Epidermal melanocyte (primary cell): ENCODE measurements at regions not wholly inside any gene's neighbourhood (a gene's known extent, or its start where the extent isn't known, plus 50 kb on each side); places are given as distances from the start of the nearest gene placed in this dataset.

ENCODE experiments used
- DNase-seq: peaks from one replicate; pipeline ENCODE4 v3.0.0; 2011; ENCODE audit warnings: low spot score; ENCODE audit not compliant: insufficient read length

DNA sequence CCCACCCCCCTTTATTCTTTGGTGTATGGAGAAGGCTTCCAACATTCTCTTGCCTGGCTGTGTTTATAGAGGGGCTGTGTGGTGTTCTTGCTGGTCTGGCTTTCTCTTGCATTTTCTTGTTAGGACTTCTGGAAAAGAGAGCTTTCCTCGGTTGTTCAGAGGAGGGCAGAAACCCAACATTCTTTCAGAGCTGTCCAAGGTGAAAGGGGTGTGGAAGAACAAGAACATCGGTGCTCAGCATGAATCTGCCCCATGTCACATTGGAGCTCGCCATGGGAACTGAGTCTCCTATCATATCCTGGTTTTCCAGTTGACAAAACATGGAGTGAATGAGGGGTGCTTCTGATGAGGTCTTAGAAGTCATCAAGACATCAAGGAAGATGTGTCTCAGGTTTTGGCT is 281.8 kb downstream of the RNF144B start:
- no peak for DNase-seq

DNA sequence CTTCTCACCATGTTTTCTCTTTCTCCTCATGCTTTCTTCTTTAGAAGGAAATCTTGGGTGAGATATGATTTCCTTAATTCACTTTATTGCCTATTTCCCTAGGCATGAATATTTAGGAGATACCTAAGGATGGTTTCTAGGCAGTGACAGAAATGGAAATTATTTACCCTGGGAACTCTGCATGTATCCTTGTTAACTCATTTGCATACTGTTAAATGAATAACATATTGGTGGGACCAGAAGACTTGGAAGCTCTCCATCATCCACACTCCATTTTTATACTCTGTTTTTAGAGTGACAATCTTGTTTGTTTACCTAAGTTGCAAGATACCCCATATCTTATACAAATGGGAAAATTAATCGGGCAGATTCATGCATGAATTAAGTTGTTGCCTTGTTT is 285.7 kb downstream of the RNF144B start:
- DNase-seq = no peak

DNA sequence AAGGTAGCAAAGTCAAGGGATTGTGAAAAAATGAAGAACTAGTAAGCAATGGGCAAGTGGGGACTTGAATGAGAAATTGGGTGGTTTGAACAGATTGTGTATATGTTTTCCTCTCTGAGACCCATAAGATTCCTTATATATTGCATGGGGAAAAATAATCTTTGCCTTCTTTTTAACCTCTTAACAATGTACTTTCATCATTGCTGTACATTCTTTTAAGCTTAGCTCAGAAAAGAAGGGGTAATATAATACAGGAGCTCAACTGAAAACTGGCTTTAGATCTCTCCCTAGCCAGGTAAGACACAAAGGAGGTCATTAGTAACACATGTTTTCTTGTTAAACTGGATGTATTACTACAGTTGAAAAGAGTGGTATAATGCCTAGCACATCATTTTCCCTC is 287.2 kb downstream of the RNF144B start:
- no peak for DNase-seq

DNA sequence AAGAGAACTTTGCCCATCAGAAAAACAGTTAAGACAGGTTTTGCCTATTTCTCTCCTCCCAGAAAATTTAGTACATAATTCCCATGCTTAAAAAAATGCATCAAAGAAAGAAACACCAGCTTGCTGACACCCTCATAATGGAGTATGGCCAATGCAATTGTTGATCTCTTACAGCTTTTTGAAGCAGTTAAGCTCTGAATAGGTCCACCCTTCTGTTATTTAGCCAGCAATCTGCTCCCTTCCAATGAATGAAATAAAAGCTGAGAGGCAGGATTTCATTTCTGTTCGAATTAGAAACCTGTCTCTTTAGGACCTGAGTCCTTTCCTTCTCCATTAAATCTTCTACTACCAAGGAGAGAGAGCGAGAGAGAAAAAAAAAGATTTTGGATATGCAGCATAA is 288.7 kb downstream of the RNF144B start:
- DNase-seq = no peak

DNA sequence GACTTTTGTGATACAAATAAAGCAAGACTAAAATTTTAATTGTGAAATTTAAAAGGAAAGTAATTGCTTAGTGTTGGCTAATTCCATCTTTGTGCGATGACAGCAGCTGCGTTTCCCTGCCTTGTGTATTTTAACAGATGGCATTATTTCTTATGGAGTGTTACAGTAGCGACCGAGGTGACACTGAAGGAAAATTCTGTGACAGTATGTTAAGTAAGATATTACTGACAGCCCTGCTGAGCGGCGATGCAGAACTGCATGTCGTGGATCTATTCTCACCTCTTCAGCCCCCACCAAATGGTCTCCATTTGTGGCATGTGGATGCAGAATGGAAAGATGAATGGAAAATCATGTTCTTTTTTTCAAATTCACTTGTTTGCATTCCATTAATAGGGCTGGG is 289.4 kb downstream of the RNF144B start:
- no peak for DNase-seq

DNA sequence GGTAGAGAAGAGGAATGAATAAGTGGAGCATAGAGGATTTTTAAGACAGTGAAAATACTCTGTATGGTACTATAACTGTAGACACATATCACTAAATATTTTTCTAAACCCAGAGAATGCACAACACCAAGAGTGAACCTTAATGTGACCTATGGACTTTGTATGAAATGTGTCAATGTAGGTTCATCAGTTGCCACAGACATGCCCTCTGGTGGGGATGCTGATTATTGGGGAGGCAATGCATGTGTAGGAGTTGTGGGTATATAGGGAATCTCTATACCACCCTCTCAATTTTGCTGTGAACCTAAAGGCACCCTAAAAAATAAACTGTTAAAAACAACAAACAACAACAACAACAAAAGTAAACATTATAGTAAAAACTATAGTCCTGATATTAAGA is 293.7 kb downstream of the RNF144B start:
- no peak for DNase-seq

DNA sequence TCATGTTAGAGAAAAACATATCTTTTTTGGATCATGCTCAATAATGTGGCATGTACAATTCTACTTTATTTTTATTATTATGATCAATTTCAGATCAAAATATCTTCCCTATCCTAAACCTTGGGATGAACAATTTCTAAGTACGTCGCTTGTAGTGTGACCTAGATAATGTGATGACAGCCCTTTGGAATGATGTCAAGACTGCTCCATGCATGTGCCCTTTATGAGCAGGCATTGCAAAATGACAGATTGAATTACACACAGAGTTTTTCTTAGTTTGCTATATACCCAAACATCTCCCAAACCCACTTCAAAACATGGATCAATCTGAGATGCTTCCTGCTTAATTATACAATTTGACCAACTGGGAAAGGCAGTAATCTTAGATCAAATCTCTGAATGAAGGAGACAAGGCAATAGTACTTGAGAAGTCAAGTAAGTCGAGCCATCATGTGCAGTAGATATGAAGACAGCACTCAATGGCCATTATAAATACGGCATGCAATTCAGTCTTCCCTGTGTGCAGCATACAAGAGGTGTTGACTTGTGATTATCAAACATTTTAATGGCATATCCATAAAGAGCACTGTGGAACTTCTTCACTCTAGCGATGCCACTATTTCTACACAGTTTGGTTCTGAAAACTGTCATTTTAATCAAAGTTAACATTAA is 294.8 kb downstream of the RNF144B start:
- DNase-seq = no peak

DNA sequence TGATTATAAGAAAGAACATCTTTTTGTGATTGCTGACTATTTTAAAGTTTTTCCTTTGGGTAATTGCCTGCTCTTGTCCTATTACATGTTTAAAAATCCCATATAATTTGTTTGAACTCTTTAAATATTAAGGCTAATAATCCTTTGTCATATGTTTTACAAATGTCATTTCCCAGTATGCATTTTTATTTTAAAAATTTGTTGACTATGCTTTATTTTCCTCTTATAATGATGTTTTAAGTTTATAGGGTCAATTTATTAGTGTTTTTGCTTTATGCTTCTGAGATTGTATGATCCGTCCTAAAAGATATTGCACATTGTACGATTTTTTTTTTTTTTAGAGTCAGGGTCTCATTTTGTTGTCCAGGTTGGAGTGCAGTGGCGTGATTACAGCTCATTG is 297.2 kb downstream of the RNF144B start:
- DNase-seq = no peak

DNA sequence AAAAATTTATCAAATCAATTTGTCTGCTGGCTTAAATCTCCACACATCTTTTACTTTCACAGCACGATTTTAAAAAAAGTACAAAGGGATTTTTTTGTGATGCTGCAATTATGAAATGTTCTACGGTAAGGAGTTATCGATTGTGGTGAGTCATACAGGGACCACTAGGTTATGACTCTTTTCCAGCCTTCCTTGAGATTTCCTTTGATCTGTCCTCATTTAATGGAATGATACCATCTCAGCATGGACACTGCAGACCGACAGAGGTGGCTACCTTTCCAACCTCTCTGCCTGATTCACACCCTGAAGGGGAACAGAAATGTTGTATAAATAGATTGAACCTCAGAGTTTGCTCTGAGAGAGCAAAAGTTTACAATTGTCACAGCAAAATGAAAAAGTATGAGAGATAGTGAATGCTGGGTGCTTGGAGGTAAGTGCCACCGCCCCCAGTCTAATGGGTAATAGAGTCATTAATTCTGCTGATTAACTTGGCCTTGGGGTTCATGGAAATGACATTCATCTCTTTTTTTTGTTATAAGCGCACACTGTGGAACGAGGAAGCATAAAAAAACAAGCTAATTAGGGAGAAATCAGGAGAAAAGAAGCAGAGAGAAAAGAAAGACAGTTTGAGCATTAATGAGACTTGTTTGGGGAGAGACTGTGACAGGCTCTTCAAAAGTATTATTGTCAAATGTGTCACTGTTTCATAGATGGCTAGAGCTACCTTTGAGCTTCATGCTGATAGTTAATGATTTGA is 306.0 kb downstream of the RNF144B start:
- DNase-seq = no peak

DNA sequence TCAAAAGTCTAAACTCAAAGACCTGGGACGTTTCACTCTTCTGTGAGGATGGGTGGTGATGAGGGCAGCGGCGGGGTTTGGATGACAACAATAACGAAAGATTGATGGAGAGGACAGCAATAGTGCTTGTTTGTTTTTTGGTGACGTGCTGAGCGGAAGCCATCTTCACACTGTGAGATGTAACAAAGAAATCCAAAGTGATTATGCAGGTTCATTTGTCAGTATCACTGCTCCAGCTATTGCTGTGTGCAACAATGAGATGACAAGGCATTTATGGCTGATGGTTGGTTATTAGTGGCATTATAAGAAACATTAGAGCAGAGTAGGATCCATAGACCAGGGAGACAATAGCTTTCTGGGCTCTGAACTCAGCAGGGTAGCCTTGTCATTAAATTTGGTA is 306.7 kb downstream of the RNF144B start:
- DNase-seq = no peak

DNA sequence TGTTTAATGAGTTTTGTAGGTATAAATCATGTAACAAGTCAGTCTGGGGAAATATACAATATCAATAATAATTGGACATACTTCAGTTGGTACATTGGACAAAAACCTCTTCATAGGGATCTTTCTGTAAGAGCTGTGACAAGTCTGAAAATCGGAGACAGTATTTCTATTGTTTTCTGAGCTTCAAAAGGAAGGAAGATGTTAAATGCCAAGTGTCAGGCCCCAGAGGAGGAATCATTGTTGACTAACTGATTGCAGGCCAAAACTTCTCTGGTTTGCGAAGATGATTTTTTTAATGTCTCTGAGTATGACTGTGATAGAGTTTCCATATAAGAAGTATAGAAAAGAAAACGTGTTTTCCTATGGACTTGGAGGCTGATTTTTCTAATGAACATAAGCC is 316.4 kb downstream of the RNF144B start:
- DNase-seq = no peak

DNA sequence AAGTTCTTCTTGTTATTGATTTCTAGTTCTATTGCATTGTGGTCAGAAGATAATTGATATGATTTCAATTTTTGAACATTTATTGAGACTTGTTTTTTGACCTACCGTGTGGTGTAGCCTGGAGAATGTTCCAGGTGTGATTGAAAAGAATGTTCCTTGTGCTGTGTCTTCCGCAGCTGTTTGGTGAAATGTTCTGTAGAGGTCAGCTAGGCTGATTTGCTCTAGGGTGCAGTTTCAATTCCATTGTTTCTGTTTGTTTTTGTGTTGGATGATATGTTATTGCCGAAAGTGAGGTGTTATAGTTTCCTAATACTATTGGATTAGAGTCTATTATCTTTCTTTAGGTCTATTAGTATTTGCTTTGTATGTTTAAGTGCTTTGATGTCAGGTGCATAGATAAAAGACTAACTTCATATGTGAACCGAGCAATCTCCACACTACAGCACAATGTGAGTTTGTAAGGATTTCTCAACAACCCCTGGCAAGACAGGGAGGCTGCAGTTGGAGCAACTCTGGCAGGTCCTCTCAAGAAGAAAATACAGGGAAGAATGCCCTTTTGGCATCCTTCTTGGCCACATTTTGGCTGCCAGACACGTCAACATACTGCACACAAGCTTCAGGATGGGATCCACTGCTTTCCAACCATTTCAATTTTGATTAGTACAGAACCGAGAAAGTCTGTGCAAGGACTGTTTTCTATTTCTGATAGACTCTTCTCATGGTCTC is 320.7 kb downstream of the RNF144B start:
- no peak for DNase-seq

DNA sequence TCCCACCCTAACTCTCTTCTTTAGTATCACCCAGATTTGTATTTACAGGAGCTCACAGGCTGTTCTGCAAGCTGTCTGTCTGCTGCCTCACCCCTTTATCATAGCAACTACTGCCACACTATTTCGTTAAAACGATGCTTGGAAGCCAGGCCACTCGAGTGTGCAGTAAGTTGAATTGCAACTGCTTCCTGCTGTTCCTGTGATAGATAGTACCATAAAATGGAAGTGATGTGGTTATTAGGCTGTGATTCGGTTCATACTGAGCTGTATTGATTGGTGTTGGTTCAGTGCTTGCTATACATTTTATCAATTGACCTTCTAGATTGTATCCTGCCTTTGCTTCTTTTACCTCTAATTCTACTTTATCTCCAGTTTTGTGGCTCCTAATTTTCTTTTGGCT is 325.4 kb downstream of the RNF144B start:
- no peak for DNase-seq

DNA sequence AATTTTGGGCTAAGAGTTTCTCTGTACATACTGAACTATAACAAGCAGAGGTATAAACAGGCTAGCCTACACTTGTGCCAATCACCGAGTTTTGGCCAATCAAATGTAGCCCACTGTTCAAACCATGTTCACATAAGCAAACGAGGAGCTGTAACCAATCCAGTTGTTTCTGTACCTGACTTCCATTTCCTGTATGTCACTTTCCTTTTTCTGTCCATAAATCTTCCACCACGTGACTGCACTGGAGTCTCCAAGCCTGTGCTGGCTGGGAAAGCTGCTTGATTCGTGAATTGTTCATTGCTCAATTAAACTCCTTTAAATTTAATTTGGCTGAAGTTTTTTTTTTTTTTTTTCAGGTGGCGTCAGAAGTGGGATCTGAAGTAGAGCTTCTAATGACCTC is 332.9 kb downstream of the RNF144B start:
- DNase-seq = no peak

DNA sequence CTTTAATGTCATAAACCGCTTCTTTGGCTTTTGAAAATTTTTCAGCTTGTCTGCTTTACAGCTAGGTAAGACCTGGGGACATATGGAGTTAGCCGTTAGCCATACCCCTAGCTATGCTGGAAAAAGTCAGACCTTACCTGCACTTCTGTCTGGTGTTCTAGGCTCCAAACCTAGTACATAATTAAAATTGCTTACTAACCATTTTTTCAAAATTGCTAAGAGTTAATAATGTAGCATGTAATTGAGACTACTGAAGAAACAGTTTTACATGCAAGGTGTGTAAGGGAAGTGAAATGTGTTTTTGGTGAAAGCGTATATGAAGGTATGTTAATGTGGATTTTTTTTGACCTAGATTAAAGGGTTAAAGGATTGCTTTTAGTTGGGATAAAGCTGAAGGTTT is 336.9 kb downstream of the RNF144B start:
- no peak for DNase-seq

DNA sequence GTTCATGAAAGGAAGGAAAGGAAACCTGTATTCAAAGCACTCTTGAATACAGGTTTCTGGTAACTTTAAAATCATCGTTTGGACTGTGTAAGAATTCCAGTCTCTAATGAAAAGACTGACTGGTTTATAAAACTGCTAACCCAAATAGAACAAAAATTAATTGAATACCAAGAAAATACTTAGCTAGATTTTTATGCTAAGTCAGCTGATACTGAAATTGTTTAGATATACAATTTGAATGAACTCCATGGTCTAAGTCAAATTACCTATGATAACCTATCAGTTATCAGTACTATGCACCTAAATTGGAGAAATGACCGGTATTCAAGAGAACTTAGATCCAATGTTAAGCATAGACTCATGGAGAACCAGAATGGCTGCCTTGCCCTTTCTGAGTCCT is 338.3 kb downstream of the RNF144B start:
- no peak for DNase-seq

DNA sequence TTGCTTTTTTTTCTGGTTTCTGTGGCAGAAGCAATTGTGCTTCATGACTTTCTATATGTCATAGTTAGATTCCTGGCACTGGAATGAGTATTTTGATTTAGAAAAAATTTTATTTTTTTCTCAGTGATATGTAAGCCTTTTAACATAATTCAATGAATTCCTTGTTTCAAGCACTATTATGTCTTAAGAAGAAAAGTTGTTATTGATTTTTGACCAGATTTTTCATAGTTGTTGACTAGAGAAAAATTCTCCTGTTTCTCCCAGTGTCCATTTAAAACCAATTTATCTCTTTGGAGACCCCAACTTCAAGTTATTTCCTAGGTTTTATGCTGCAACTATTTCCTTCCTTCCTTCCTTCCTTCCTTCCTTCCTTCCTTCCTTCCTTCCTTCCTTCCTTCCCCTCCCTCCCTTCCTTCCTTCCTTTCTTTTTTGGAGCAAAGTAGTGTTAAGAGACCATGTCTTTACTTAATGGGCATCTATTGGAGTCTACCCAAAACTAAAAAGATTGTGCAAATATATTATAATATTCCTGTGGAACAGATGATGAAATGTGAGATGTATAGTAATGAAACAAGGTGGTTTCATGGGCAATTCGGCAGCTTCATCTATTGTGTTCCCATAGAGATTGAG is 346.9 kb downstream of the RNF144B start:
- DNase-seq = no peak

DNA sequence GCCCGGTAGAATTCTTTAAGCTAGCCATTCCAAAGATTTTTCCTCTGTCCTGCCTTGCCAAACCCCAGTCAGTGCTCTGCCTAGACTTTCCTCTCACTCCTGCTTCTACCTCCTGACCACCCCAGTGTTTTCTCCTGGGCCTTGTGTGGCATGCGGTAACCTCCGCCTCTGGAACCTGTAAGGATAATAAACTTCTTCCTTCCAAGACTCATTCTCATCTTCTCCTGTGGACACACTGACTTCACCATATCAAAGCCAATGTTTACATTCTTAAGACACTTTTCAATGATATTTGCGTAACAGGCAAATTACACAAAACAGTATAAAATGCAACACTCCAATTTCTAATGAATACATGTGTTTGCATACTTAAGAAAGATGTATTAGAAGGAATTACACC is 354.6 kb downstream of the RNF144B start:
- no peak for DNase-seq

DNA sequence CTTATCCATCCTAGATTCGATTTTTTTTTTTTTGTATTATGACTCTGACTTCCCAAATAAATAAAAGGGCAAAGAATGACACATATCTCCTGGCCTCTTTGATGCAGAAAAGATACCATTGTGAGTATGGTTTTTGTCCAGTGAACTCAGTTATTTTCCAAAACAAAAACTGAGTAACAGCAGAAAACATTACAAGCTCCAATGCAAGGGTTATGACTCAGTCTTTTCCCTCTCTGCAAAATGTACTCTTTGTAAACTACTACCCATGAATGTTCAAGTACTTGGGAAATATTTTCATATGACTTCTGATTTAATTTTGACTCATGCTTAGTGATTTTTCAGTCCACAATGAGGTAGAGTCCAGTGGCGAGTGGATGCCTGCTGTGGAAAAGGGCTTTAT is 355.3 kb downstream of the RNF144B start:
- no peak for DNase-seq

DNA sequence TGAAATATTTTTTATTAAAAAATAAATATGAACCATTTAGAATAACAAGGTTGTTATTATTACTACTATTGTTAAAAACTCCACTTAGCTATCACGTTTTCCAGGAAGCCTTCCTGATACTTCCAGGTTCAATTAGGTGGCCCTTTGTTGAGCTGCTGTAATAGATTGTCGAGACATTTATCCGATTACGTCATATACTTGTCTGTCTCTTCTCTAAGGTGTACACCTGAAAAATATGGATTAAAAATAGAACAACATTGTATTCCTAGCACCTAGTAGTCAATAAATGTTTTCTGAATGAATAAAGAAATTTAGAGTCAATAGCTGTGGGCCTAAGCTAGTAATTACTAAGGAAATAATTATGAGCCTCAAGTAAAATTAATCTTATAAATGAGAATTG is 359.6 kb downstream of the RNF144B start:
- DNase-seq = no peak

DNA sequence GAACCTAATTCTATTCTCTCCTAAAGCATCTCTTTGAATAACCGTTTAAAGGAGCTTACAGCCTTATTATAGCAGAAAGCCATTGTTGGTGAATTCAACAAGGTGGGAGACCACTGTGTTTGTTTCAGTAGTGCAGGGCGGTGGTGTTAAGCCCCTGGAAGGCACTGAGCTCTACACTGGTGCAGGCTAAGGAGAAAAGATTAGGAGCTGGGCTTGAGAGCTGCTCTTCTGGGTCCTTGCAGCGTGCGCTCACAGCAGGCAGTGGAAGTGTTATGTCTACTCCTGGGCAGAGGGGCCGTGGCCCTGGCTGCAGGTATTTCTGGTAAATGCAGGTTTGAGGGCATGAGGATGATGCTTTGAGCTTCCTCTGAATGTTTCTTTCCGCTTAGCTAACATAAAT is 361.2 kb downstream of the RNF144B start:
- no peak for DNase-seq
